ENCODE measurements at regions not wholly inside any gene's neighbourhood (a gene's known extent, or its start where the extent isn't known, plus 50 kb on each side); places are given as distances from the start of the nearest gene placed in this dataset.

- TF ChIP-seq SIN3A (IDR thresholded peaks at IDR 0.05; ENCODE audit: borderline replicate concordance, insufficient read depth, low read depth, low read length) = no peak
- no peak for TF ChIP-seq TCF7L2 (IDR thresholded peaks at IDR 0.05; ENCODE audit: low read depth, low read length)
- TF ChIP-seq, protein P1, sequence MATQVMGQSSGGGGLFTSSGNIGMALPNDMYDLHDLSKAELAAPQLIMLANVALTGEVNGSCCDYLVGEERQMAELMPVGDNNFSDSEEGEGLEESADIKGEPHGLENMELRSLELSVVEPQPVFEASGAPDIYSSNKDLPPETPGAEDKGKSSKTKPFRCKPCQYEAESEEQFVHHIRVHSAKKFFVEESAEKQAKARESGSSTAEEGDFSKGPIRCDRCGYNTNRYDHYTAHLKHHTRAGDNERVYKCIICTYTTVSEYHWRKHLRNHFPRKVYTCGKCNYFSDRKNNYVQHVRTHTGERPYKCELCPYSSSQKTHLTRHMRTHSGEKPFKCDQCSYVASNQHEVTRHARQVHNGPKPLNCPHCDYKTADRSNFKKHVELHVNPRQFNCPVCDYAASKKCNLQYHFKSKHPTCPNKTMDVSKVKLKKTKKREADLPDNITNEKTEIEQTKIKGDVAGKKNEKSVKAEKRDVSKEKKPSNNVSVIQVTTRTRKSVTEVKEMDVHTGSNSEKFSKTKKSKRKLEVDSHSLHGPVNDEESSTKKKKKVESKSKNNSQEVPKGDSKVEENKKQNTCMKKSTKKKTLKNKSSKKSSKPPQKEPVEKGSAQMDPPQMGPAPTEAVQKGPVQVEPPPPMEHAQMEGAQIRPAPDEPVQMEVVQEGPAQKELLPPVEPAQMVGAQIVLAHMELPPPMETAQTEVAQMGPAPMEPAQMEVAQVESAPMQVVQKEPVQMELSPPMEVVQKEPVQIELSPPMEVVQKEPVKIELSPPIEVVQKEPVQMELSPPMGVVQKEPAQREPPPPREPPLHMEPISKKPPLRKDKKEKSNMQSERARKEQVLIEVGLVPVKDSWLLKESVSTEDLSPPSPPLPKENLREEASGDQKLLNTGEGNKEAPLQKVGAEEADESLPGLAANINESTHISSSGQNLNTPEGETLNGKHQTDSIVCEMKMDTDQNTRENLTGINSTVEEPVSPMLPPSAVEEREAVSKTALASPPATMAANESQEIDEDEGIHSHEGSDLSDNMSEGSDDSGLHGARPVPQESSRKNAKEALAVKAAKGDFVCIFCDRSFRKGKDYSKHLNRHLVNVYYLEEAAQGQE (IDR thresholded peaks at IDR 0.05; ENCODE audit: insufficient read depth in 1 of 2, low read depth in 2 of 2, low read length in 1 of 2) = no peak
- no peak for TF ChIP-seq POLR2AphosphoS5 (IDR thresholded peaks at IDR 0.05; ENCODE audit: low read depth, low read length)
- no peak for TF ChIP-seq CTCF (IDR thresholded peaks at IDR 0.05)
- Histone ChIP-seq H3K4me1 (ENCODE audit: control insufficient read depth, insufficient read depth, low read length) (no peaks in the 10 kb centered on the region), H3K4me3 (ENCODE audit: low read depth in 2 of 2, low read length in 2 of 2) (no peak overlapping the region), H3K9me3 (ENCODE audit: control insufficient read depth, insufficient read depth, low read depth, low read length) (no peaks in the 10 kb centered on the region), H3K27ac (ENCODE audit: low read length) (no peak overlapping the region), H3K27me3 (ENCODE audit: control insufficient read depth, insufficient read depth, low read length) (no peaks in the 10 kb centered on the region), H3K36me3 (ENCODE audit: control insufficient read depth, insufficient read depth, low read length) (no peaks in the 10 kb centered on the region)
- in situ Hi-C loops (cut with HindIII; ENCODE audit: low pct_unique_long_range_greater_than_20kb, low sequenced_read_pairs) (no loop called here), intact Hi-C loops (cut with micrococcal nuclease; ENCODE audit: unreplicated experiment) (no loop called here)
- ChIA-PET POLR2A (no interaction called here), CTCF (no interaction called here)
- ATAC-seq (no peak), DNase-seq (ENCODE audit: low read depth, low spot score) (no peak)
- no TSS peak for BruUV-seq (replicated peaks)
Measured at GRCh38 chr5:82862261-82862660, 214.9 kb downstream of the TMEM167A start.

DNA sequence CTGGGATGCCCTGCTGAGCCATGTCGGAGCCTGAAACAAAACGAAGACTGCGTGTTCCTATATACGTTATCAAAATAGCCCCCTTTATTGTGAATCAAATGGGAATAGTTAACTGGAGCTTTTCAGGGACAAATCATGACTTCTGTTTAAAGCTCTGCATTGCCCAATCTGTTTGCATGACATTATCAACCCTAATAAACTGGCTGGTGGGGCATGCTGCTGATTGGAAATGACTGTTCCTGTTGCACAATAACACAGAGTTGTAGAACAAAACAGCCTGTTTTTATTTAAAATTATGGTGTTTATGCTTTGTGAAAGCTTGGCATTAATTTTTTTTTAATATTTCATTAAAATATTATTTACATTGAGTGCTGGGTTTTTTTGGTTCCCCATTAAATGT is 215.5 kb downstream of the TMEM167A start:
- intact Hi-C loops (cut with micrococcal nuclease; ENCODE audit: unreplicated experiment) (no loop called here), in situ Hi-C loops (cut with HindIII; ENCODE audit: low pct_unique_long_range_greater_than_20kb, low sequenced_read_pairs) (no loop called here)
- DNase-seq (ENCODE audit: low read depth, low spot score) (no peak), ATAC-seq (no peak)
- H3K27ac ChIP-seq (ENCODE audit: low read length) = no peak overlapping the region
- POLR2A ChIA-PET = no interaction called here
- no peaks in the 10 kb centered on the region for H3K36me3 ChIP-seq (ENCODE audit: control insufficient read depth, insufficient read depth, low read length)
- BruUV-seq (replicated peaks) = no TSS peak
- no peaks in the 10 kb centered on the region for H3K4me1 ChIP-seq (ENCODE audit: control insufficient read depth, insufficient read depth, low read length)
- H3K9me3 ChIP-seq (ENCODE audit: control insufficient read depth, insufficient read depth, low read depth, low read length) = no peaks in the 10 kb centered on the region
- H3K27me3 ChIP-seq (ENCODE audit: control insufficient read depth, insufficient read depth, low read length) = no peaks in the 10 kb centered on the region
- CTCF ChIA-PET = no interaction called here
- H3K4me3 ChIP-seq (ENCODE audit: low read depth in 2 of 2, low read length in 2 of 2) = no peak overlapping the region
- no peak for TF ChIP-seq SIN3A (IDR thresholded peaks at IDR 0.05; ENCODE audit: borderline replicate concordance, insufficient read depth, low read depth, low read length)
- TF ChIP-seq CTCF (IDR thresholded peaks at IDR 0.05) = no peak
- TF ChIP-seq TCF7L2 (IDR thresholded peaks at IDR 0.05; ENCODE audit: low read depth, low read length) = no peak
- TF ChIP-seq POLR2AphosphoS5 (IDR thresholded peaks at IDR 0.05; ENCODE audit: low read depth, low read length) = no peak
